ENCODE measurements at regions not wholly inside any gene's neighbourhood (a gene's known extent, or its start where the extent isn't known, plus 50 kb on each side); places are given as distances from the start of the nearest gene placed in this dataset.
"Not testable (repeated sequence)": the region's sequence is repeated elsewhere in the genome, so short reads cannot be mapped to it uniquely, and the experiment has no call there.

DNA sequence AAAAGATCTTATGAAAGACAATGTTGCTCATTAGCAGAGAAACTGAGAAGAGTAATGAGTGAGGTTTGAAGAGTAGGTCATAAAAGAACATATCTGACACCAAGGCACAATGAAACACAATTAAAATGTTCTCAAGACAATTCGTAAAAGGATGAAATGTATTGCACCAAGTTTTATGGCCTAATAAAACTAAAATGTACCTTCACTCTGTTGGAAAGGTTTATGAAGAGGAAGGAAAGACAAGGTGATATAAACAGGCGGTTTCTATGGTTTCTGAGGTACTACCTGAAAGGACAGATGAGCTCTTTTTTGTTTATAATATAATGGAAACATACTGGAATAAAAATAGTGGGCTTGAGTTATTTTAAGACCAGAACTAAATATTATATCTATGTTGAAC lies 821.3 kb downstream of the TAF11L14 start:
- Histone ChIP-seq H3K9me3 (no peaks in the 10 kb centered on the region), H3K36me3 (no peaks in the 10 kb centered on the region)
- ATAC-seq (ENCODE audit: insufficient number of reproducible peaks, low FRiP score, low read depth) = no peak

DNA sequence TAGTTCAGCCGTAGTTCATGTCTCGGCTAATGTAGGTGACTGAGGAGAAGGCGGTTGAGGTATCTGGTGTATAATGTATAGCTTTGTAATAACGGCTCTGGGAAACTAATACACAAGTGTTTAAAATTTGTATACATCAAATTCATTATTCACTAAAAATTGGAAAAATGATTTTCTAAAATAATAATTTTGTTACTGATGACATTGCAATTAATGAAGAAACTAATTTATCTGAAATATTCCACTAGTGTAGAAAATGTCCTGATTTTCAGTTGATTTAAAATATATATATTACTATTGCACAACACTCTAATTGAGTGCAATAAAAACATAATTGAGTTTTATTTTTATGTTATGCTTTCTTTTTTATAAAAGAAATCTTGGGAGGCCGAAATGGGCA lies 823.0 kb downstream of the TAF11L14 start:
- ATAC-seq (ENCODE audit: insufficient number of reproducible peaks, low FRiP score, low read depth) (no peak), DNase-seq (ENCODE audit: low spot score) (no peak)
- Histone ChIP-seq H3K9me3 (no peaks in the 10 kb centered on the region), H3K4me3 (no peak overlapping the region), H3K36me3 (no peaks in the 10 kb centered on the region), H3K27me3 (replicated peaks; ENCODE audit: insufficient read depth) (no peaks in the 10 kb centered on the region), H3K4me1 (ENCODE audit: control insufficient read depth in 1 of 2, low read depth in 2 of 2) (no peaks in the 10 kb centered on the region), H3K27ac (no peak overlapping the region)
- TF ChIP-seq, protein P1, sequence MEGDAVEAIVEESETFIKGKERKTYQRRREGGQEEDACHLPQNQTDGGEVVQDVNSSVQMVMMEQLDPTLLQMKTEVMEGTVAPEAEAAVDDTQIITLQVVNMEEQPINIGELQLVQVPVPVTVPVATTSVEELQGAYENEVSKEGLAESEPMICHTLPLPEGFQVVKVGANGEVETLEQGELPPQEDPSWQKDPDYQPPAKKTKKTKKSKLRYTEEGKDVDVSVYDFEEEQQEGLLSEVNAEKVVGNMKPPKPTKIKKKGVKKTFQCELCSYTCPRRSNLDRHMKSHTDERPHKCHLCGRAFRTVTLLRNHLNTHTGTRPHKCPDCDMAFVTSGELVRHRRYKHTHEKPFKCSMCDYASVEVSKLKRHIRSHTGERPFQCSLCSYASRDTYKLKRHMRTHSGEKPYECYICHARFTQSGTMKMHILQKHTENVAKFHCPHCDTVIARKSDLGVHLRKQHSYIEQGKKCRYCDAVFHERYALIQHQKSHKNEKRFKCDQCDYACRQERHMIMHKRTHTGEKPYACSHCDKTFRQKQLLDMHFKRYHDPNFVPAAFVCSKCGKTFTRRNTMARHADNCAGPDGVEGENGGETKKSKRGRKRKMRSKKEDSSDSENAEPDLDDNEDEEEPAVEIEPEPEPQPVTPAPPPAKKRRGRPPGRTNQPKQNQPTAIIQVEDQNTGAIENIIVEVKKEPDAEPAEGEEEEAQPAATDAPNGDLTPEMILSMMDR (IDR thresholded peaks at IDR 0.05) = no peak

More for the DNA sequence above, 821.3 kb downstream of the TAF11L14 start:
- H3K27me3 ChIP-seq (replicated peaks; ENCODE audit: insufficient read depth) = no peaks in the 10 kb centered on the region
- TF ChIP-seq, protein P1 (IDR thresholded peaks at IDR 0.05) = no peak
- H3K27ac ChIP-seq = no peak overlapping the region
- no peaks in the 10 kb centered on the region for H3K4me1 ChIP-seq (ENCODE audit: control insufficient read depth in 1 of 2, low read depth in 2 of 2)
- no peak for DNase-seq (ENCODE audit: low spot score)
- H3K4me3 ChIP-seq = no peak overlapping the region

DNA sequence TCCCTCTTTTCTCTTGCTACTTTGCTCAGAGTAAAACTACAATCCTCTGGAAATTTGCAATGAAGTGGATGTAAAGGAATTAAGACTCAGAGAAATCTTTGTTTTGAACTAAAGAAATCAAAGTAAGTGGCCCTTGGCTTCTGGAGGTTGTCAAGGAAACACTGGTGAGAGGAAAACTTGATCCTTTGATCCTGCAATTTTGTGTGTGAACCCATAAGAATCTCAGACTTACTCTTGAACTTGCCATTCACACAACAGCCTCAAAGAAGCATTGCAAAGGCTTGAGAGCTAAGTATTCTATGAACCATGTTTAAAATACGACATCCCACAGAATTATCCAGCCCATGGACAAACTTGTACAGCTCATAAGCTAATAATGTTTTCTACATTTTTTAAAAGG lies 827.5 kb downstream of the TAF11L14 start:
- no peaks in the 10 kb centered on the region for H3K36me3 ChIP-seq
- H3K4me1 ChIP-seq (ENCODE audit: control insufficient read depth in 1 of 2, low read depth in 2 of 2) = no peaks in the 10 kb centered on the region
- H3K27me3 ChIP-seq (replicated peaks; ENCODE audit: insufficient read depth) = no peaks in the 10 kb centered on the region
- H3K9me3 ChIP-seq = no peaks in the 10 kb centered on the region
- TF ChIP-seq, protein P1 (IDR thresholded peaks at IDR 0.05) = no peak
- no peak overlapping the region for H3K4me3 ChIP-seq
- no peak for ATAC-seq (ENCODE audit: insufficient number of reproducible peaks, low FRiP score, low read depth)
- no peak for DNase-seq (ENCODE audit: low spot score)
- no peak overlapping the region for H3K27ac ChIP-seq

DNA sequence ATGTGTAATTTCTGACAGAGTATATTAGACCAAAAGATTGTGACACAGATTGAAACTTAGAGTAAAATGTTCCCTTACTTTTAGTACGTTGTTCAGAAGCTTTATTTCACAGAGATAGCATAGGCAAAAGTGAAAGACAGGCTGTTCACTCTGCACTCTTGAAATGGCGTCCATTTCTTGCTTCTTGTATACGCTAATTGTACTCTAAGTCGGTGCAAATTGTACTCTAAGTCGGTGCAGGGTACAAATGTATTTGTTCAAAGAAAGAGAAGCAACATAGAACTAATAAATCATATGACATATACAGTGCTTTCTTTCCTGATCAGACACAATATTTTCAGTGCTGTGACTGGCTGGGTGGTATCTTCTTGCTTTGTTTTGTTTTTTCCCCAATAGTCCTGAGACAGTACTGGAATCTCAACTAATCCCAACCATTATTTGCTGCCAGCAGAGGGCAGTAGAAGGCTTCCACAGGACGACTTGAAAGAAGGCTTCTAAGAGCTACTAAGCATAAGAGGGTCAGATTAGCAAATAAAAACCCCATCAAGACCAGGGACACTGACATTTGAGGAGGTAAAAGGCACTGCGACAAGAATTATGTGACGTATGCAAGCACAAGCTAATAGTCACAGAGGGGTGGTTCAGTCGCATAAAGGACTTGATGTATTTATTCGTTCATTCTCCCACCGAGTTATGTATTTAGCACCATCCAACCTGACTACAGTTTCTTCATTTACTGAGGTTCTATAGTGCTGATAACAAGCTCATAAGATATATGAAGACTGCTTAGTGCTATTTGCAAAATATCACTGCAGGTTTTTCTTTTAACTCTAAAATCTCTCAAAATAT lies 831.8 kb downstream of the TAF11L14 start:
- H3K27me3 ChIP-seq (replicated peaks; ENCODE audit: insufficient read depth) = no peaks in the 10 kb centered on the region
- H3K36me3 ChIP-seq = no peaks in the 10 kb centered on the region
- no peak overlapping the region for H3K4me3 ChIP-seq
- H3K4me1 ChIP-seq (ENCODE audit: control insufficient read depth in 1 of 2, low read depth in 2 of 2) = no peaks in the 10 kb centered on the region
- DNase-seq (ENCODE audit: low spot score) (no peak), ATAC-seq (ENCODE audit: insufficient number of reproducible peaks, low FRiP score, low read depth) (no peak)
- TF ChIP-seq, protein P1 (IDR thresholded peaks at IDR 0.05) = no peak
- no peaks in the 10 kb centered on the region for H3K9me3 ChIP-seq
- no peak overlapping the region for H3K27ac ChIP-seq

DNA sequence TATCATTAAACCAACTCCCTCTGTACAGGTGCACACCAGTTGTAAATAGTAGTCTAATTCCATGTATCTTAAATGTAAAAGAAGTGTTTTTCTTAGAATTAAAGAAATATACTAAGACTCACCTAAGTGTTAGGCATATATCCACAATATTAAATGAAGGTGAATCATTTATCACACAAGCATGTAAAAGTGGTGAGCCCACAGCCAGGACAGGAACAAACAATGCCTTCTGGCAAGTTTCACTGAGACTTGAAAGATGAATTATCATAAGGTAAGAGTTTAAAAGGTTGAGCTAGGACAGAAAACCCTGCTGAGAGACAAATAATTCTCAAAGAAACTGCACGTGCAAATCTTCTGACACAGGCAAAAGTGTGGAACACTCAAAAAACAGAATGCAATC lies 832.5 kb downstream of the TAF11L14 start:
- H3K4me1 ChIP-seq (ENCODE audit: control insufficient read depth in 1 of 2, low read depth in 2 of 2) = no peaks in the 10 kb centered on the region
- no peaks in the 10 kb centered on the region for H3K27me3 ChIP-seq (replicated peaks; ENCODE audit: insufficient read depth)
- no peaks in the 10 kb centered on the region for H3K36me3 ChIP-seq
- H3K4me3 ChIP-seq = no peak overlapping the region
- ATAC-seq (ENCODE audit: insufficient number of reproducible peaks, low FRiP score, low read depth) (no peak), DNase-seq (ENCODE audit: low spot score) (no peak)
- TF ChIP-seq, protein P1 (IDR thresholded peaks at IDR 0.05) = no peak
- no peak overlapping the region for H3K27ac ChIP-seq
- H3K9me3 ChIP-seq = no peaks in the 10 kb centered on the region

DNA sequence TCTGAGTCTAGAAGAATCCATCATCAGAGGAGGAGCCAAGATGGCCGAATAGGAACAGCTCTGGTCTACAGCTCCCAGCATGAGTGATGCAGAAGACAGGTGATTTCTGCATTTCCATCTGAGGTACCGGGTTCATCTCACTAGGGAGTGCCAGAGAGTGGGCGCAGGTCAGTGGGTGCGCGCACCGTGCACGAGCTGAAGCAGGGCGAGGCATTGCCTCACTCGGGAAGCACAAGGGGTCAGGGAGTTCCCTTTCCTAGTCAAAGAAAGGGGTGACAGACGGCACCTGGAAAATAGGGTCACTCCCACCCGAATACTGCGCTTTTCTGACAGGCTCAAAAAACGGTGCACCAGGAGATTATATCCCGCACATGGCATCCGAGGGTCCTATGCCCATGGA lies 837.5 kb downstream of the TAF11L14 start:
- not testable (repeated sequence) for H3K9me3 ChIP-seq; ATAC-seq (ENCODE audit: insufficient number of reproducible peaks, low FRiP score, low read depth); DNase-seq (ENCODE audit: low spot score)

More for the DNA sequence above, 837.5 kb downstream of the TAF11L14 start:
- H3K36me3 ChIP-seq; H3K4me3 ChIP-seq; H3K4me1 ChIP-seq (ENCODE audit: control insufficient read depth in 1 of 2, low read depth in 2 of 2); H3K27me3 ChIP-seq (replicated peaks; ENCODE audit: insufficient read depth); H3K27ac ChIP-seq: not testable (repeated sequence)
